Stimulated activated CD8-positive, alpha-beta memory T cell treated with anti-CD3 and anti-CD28 coated beads, Interleukin-2, amount 100 ng/mL, for 1 hour (primary cell): ENCODE measurements at regions not wholly inside any gene's neighbourhood (a gene's known extent, or its start where the extent isn't known, plus 50 kb on each side); places are given as distances from the start of the nearest gene placed in this dataset.

Source experiments
- DNase-seq, 2 donors: peaks; one replicate each; pipeline ENCODE4 v3.0.0-alpha.2; 2020; ENCODE audit warnings: low read depth in 2 of 2

GRCh38 chr18:77444385-77444784 lies 194.7 kb downstream of the GALR1 start:
- DNase-seq: no peak

DNA sequence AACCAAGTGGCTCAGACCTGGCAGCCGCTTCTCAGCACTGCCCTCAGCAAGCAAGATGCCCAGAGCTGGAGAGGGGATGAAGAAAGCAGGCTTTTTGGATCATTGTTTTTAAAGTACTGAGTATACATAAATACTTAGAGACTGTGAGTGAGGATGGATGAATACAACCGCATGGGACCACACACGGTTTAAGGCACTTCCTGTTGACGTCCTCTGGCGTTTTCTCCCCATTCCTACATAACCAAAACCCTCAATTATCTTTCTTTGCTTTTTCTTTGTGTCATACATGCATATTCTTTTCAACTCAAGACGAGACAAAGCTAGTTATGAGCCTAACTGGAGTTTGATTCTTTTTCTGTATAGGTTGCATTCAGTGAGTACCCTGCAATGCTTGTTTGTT lies 198.4 kb downstream of the GALR1 start:
- DNase-seq: no peak

DNA sequence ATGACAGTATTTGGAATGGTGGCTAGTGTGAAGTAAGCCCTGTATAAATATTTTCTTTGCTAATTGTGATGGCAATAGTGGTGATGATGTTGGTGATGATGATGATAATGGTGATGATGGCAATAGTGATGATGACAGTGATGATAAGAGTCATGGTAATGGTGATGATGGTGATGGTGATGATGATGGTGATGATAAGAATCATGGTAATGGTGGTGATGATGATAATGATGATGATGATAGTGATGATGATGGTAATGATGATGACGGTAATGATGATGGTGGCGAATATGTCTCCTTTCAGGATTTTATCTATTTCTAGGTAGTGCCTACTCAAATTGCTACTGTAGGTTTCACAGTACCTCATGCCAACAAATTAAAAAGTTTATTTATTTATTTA lies 205.4 kb downstream of the GALR1 start:
- DNase-seq: no peak

GRCh38 chr18:77457681-77458080 lies 208.0 kb downstream of the GALR1 start:
- DNase-seq: no peak

- DNase-seq: no peak
Observed at GRCh38 chr18:77461062-77461688, 211.5 kb downstream of the GALR1 start.

DNA sequence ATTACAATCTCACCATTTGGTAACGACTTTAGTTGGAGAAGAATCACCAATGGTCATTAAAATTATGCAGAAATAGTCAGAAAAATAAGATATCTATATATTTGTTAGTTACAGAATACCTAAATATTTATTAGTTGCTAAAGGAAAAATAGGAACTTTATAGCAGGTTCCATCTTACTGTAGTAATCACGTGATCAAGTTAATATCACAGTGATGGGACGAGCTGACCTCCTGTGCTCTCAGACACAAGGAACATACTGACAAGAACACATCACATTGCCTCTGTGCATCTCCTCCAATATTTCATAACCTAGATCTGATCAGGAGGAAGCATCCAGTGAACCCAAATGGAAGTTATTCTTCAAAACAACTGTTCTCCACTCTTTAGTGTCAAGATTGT lies 215.3 kb downstream of the GALR1 start:
- DNase-seq: no peak

DNA sequence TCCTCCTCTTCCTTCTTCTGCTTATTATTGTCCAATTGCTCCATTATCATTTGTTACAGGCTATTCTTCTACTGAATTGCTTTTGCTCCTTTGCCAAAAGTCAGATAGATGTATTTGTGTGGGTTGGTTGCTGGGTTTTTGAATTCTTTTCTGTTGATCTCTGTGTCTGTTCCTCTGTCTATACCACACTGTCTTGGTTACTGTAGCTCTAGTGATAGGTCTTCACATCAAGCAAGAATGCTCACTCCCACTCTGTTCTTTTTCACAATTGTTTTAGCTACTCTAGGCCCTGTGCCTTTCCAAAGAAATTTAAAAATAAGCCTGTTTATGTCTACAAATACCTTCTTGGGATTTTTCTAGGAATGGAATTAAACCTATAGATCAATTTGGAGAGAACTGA lies 217.2 kb downstream of the GALR1 start:
- no peak for DNase-seq

GRCh38 chr18:77469131-77469530 lies 219.5 kb downstream of the GALR1 start:
- no peak for DNase-seq

DNA sequence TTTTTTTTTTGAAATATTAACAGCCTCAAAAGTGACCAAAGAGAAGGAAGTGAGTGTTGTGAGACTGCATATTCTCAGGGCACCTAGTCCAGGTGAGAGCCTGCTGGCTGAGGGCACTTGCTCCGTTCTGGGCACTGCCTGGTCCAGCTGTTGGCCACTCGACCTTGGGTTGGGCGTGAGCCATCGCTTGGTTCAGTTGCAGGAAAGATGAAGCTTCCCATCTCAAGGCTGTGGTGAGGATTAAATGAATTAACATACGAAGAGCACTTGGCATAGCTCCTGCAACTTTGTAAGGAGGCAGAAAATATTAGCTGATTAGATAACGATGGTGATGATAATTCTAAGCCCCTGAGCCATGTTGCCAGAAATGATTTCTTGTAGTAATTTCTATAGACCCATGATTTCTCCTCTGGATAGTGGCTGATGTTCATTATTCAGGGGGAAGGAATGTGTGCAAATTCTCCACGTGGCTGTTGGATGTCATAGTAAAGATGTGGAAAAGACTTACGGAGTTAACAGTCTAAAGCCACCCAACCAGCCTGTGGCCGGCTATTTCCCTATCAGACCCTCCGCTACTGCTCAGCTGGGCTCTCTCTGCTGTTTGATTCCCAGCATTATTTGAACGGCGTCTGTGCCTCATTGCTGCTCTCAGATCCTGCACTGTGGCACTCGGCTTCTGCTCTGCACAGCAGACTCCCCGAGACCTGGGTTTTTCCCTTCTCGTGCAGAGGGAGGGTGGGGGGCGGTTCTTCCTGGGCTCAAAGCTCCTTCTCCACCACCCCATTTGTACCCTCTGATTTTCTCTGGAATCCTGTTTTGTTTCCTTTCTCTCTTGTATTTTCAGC lies 221.1 kb downstream of the GALR1 start:
- DNase-seq: no peak

- DNase-seq: no peak
Observed at GRCh38 chr18:77472509-77472908, 222.9 kb downstream of the GALR1 start.

GRCh38 chr18:77478646-77479442 lies 229.2 kb downstream of the GALR1 start:
- no peak for DNase-seq

- DNase-seq: no peak
Observed at GRCh38 chr18:77481541-77481940, 231.9 kb downstream of the GALR1 start.

DNA sequence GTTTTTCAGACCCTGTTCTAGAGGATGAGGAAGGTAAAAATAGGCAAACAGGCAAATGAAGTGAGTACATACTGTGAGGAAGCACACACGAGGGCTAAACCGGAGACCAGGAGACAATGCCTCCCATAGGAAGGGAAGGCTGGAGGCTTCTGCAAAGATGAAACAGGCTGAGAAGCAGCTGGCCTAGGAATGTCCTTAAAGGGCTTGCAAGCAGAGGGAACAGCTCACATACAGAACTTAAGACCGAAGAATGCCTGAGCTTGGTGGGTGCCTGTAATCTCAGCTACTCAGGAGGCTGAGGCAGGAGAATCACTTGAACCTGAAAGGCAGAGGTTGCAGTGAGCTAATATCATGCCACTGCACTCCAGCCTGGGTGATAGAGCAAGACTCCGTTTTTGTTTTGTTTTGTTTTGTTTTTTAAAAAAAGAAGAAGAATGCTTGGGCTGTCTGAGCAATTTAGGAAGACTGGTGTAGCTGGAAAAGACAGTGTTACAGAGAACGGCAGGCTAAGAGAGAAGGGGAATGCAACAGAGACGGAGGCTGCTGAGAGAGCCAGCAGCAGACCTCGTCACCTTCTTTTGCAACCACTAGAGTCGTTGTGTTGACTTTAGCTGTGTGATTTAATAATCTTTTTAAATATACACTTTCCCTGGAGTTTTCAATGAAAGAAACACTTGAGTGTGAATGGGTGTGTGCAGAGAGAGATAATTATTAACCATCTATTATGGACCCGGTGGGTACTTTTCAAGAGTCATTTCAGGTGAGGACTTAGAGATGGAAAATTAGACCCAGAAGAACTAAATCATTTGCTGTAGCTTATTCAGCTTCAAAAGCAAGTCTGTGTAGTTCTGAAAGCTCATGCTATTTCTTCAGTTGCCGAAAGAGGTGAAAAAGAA lies 232.8 kb downstream of the GALR1 start:
- no peak for DNase-seq

- no peak for DNase-seq
Observed at GRCh38 chr18:77486985-77487384, 237.3 kb downstream of the GALR1 start.

- no peak for DNase-seq
Observed at GRCh38 chr18:77487951-77488740, 238.5 kb downstream of the GALR1 start.

DNA sequence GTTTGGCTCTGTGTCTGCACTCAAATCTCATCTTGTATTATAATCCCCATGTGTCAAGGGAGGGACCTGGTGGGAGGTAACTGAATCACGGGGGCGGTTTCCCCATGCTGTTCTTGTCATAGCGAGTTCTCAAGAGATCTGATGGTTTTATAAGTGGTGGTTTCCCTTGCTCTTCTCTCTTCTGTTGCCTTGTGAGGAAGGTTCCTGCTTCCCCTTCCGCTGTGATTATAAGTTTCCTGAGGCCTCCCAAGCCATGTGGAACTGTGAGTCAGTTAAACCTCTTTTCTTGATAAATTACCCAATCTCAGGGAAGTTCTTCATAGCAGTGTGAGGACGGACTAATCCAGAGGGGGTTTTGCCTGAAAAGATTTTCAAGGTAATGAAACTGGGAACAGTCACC lies 245.4 kb downstream of the GALR1 start:
- DNase-seq: no peak

GRCh38 chr18:77495982-77496690 lies 246.5 kb downstream of the GALR1 start:
- no peak for DNase-seq

DNA sequence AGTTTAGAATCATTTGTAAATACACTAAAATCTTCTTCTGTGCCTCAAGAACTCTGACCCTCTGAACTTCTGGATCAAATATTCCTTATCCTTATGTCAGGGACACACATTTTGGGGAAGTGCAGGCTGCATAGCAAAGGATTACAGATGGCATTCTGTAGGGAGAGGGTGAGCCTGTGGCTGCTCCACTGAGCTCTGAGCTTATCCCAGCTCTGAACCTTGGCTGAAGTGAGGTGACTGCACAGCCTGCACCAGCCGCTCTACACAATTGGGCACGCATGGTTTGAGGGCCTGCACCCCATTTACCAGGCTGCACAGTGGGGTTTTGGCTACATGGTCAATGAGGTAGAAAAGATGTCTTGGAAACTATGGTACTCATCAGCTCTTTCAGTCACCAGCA lies 251.6 kb downstream of the GALR1 start:
- no peak for DNase-seq

DNA sequence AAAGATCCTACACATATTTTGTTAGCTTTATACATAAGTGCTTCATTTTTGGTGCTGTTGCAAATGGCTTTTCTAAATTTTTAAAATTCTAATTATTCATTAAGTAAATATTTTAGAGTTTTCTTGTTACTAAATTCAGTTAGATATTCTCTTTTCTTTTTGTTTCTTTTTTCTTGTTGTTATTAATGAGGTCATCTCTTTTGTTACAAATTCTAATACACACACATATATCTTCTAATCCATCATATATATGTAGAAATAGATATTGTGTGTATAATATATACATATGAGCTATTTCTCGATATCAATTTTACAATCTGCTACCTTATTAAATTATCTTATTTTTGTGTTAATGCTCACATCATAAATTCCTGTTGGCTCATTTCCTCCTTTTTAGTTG lies 255.9 kb downstream of the GALR1 start:
- no peak for DNase-seq

- no peak for DNase-seq
Observed at GRCh38 chr18:77512152-77512551, 262.5 kb downstream of the GALR1 start.
